Fibroblast of mammary gland (primary cell): ENCODE measurements at regions not wholly inside any gene's neighbourhood (a gene's known extent, or its start where the extent isn't known, plus 50 kb on each side); places are given as distances from the start of the nearest gene placed in this dataset.

Experiments
- DNase-seq: peaks from one replicate; pipeline ENCODE4 v3.0.0-alpha.2; 2010; ENCODE audit warnings: low read depth
- H3K4me3 ChIP-seq: 2 replicates; pipeline ENCODE4 v1.5.1; 2011; ENCODE audit warnings: low read depth, mild to moderate bottlenecking, low read length, moderate library complexity; ENCODE audit not compliant: control insufficient read depth
- CTCF ChIP-seq: conservative IDR thresholded peaks from 2 replicates; pipeline ENCODE4 v1.5.1; 2011; ENCODE audit warnings: low read depth, low read length, inconsistent platforms; ENCODE audit not compliant: control insufficient read depth, insufficient read depth

DNA sequence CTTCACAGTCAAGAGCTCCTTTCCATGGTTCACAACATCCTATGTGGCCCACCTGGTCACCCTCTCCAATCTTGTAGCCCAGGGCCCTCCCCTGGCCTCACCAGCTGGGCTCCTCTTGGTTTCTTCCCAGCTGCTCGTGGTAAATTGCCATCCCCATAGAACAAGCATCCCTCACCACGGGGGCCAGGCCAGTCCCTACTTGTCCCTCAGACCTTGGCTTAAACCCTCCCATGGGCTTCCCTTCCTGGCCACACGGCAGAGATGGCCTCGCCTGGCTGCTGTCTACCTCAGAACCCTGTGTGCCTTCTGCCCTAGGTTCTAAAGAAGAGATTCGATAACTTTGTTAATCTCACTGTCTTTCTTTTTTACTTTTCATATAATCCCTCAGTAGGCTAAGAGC, 153.3 kb upstream of the TCERG1L start:
- TF ChIP-seq CTCF = no peak
- no peak for DNase-seq
- H3K4me3 ChIP-seq = no peak overlapping the region

DNA sequence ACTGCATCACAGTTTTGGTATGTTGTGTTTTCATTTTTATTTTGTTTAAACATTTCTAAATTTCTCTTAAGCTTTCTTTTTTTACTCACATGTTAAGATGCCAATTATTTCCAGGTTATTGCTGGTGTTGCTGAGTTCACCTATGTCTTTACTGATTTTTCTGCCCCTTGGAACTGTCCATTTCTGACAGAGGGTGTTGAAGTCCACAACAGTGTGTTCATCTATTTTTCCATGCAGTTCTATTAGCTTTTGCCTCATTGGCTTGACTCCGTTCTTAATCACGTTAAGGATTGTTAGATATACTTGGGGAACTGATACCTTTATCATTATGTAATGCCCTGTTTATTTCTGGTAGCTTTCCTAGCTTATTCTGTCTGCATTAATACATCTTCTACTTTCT, 158.0 kb upstream of the TCERG1L start:
- DNase-seq = no peak

DNA sequence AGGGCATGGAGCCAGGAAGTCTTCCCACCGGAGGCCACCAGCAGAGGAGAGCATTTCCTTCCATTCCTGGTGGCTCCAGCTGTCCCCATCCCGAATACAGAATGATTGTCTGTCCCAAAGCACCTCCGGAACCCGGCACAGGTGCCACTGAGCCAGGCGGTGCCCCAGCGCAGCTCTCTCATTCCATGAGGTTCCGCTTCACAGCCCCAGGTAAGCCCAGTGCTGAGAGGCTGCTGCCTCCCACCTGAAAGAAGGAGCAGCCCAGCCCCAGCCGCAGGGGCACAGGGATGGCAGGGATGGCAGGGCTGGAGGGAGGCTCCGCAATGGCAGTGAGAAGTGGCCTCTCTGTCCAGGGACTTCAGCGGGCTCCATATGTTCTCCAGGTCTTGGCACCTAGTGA, 162.1 kb upstream of the TCERG1L start:
- TF ChIP-seq CTCF = no peak
- no peak overlapping the region for H3K4me3 ChIP-seq
- DNase-seq = no peak

More for the DNA sequence above, 158.0 kb upstream of the TCERG1L start:
- TF ChIP-seq CTCF = no peak
- H3K4me3 ChIP-seq = no peak overlapping the region

DNA sequence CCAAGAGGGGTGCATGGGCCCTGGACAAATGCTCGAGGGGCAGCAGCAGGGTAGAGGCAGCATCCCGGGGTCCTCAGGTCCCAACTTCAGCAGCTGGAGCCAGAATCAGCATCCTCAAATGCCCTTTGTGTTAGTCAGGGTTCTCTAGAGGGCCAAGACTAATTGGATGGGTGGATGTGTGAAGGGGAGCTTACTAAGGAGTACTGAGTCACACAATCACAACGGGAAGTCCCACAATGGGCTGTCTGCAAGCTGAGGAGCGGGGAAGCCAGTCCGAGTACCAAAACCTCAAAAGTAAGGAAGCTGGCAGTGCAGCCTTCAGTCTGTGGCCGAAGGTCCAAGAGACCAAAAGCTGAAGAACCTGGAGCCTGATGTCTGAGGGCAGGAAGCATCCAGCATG, 162.9 kb upstream of the TCERG1L start:
- no peak for TF ChIP-seq CTCF
- DNase-seq = no peak

DNA sequence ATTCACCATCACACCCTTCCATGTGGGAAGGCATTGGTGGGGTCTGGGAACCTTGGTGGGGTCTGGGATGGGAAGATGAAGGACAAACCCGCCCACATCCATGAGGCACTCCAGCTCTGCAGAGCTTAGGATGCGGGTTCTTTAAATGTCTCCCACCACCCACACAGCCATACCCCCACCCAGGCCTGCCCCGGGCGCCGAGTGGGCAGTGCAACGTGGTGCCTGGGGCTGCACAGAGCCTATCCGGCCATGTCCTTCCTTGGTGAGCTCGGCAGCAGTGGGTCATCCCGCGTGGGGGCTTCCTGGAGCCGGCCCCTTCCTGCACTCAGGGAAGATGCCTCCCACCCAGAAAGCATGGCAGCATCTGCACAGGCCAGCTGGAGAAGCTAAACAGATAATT, 163.5 kb upstream of the TCERG1L start:
- DNase-seq = no peak
- no peak overlapping the region for H3K4me3 ChIP-seq
- no peak for TF ChIP-seq CTCF

More for the DNA sequence above, 162.9 kb upstream of the TCERG1L start:
- no peak overlapping the region for H3K4me3 ChIP-seq

DNA sequence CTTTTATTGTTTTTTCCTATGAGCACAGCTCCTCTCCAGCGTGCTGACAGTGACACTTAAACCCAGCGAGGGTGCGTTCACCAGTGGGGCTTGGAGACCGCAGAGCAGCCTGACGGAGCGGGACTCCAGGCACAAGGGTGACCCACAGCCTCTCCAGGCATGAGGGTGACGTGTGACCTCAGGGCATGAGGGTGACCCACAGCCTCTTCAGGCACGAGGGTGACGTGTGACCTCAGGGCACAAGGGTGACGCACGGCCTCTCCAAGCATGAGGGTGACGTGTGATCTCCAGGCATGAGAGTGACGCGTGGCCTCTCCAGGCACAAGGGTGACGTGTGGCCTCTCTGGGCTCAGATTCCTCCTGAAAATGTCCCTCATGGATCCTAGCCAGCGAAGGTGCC, 164.3 kb upstream of the TCERG1L start:
- H3K4me3 ChIP-seq = no peak overlapping the region
- TF ChIP-seq CTCF = no peak
- no peak for DNase-seq

DNA sequence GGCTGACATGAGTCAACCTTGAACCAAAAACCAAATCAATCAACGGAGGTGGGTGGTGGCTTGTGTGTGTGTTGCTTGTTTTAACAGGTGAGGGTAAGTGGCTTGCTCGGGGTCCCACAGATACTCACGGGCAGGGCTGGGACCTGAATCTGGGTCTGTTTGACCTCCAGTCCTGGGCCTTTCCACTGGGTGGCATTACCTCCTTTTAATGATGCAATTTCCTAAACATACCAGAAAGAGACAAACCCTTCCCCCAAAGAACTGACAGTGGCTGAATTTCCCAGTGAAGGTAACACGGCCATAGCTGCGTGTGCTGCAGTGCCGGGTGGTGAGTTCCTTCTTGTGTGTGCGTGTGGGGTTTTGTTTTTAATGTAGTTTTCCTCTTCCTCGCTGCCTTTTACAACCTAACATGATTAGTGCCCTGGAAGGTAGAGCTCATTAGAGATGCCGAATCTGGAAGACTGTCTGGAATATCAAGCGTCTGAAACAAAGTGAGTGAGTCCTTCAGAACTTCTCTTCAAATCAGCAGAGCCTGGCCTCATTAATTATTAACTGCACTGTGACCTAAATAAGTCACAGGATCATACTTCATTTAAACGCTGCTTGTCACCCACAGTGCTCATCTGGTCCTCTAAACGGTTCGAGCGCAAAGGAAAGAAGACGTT, 166.1 kb upstream of the TCERG1L start:
- no peak overlapping the region for H3K4me3 ChIP-seq
- no peak for TF ChIP-seq CTCF
- no peak for DNase-seq
